Upper lobe of left lung (tissue), 4 donors: ENCODE measurements at regions not wholly inside any gene's neighbourhood (a gene's known extent, or its start where the extent isn't known, plus 50 kb on each side); places are given as distances from the start of the nearest gene placed in this dataset.

Source experiments
- POLR2AphosphoS5 ChIP-seq, 2 donors: sonication (generic); formaldehyde crosslinking; IDR thresholded peaks; one replicate each; pipeline ENCODE4 v1.5.1; 2017; ENCODE audit warnings: antibody characterized with exemption in 2 of 2
- TF ChIP-seq, protein P1 (sequence below), 6 experiments: fragments of 450-650 bp in 4 of 6; fragments of 200-600 bp in 2 of 6; sonication (generic) in 2 of 6; IDR thresholded peaks; one replicate each; pipeline ENCODE4 v1.5.1; 2016 to 2019; ENCODE audit warnings: antibody characterized with exemption in 6 of 6

DNA sequence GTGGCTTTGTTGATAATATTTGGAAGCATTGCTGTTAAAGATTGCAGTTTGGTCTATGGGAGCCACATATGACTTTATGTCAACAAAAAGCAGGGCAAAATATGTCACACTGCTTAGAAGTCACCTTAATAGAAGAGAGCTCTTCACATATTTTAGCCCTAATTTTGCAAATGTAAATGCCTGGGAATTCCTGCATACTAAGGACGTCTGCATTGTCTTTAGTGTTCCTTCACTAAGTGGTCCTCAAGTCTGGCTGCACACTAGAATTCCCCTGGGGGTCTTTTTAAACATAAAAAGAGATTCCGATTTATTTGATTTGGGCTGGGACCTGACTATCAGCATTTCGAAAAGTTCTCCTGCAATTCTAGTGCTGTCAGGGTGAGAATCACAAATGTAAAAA lies 495.1 kb upstream of the FAM241A start:
- TF ChIP-seq, protein P1, sequence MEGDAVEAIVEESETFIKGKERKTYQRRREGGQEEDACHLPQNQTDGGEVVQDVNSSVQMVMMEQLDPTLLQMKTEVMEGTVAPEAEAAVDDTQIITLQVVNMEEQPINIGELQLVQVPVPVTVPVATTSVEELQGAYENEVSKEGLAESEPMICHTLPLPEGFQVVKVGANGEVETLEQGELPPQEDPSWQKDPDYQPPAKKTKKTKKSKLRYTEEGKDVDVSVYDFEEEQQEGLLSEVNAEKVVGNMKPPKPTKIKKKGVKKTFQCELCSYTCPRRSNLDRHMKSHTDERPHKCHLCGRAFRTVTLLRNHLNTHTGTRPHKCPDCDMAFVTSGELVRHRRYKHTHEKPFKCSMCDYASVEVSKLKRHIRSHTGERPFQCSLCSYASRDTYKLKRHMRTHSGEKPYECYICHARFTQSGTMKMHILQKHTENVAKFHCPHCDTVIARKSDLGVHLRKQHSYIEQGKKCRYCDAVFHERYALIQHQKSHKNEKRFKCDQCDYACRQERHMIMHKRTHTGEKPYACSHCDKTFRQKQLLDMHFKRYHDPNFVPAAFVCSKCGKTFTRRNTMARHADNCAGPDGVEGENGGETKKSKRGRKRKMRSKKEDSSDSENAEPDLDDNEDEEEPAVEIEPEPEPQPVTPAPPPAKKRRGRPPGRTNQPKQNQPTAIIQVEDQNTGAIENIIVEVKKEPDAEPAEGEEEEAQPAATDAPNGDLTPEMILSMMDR (IDR thresholded peaks at IDR 0.05): no peak
- TF ChIP-seq POLR2AphosphoS5 (IDR thresholded peaks at IDR 0.05): no peak
